Mucosa of stomach (tissue), 1 donor: ENCODE measurements at regions not wholly inside any gene's neighbourhood (a gene's known extent, or its start where the extent isn't known, plus 50 kb on each side); places are given as distances from the start of the nearest gene placed in this dataset.

Source experiments
- H3K27me3 ChIP-seq: one replicate; pipeline ENCODE4 v1.7.0; 2013; ENCODE audit warnings: mild to moderate bottlenecking, low read length; ENCODE audit not compliant: control insufficient read depth, insufficient read depth
- H3K36me3 ChIP-seq: one replicate; pipeline ENCODE4 v1.7.0; 2013; ENCODE audit warnings: low read length; ENCODE audit not compliant: control insufficient read depth, insufficient read depth
- H3K4me1 ChIP-seq: one replicate; pipeline ENCODE4 v1.7.0; 2013; ENCODE audit warnings: mild to moderate bottlenecking, low read length; ENCODE audit not compliant: control insufficient read depth, insufficient read depth
- H3K4me3 ChIP-seq: one replicate; pipeline ENCODE4 v1.7.0; 2013; ENCODE audit warnings: low read length
- H3K9ac ChIP-seq: one replicate; pipeline ENCODE4 v1.7.0; 2013; ENCODE audit warnings: mild to moderate bottlenecking, low read length, moderate library complexity
- H3K9me3 ChIP-seq: one replicate; pipeline ENCODE4 v1.7.0; 2013; ENCODE audit warnings: mild to moderate bottlenecking, low read length, moderate library complexity; ENCODE audit not compliant: control insufficient read depth
- donor health status: Pancreatic carcinoma.

- H3K36me3 ChIP-seq = no peaks in the 10 kb centered on the region
- H3K27me3 ChIP-seq = no peaks in the 10 kb centered on the region
- H3K4me3 ChIP-seq = no peak overlapping the region
- no peak overlapping the region for H3K9ac ChIP-seq
- H3K4me1 ChIP-seq = no peaks in the 10 kb centered on the region
- H3K9me3 ChIP-seq = no peaks in the 10 kb centered on the region
Measured at GRCh38 chr6:23199541-23199940, 630.2 kb downstream of the HDGFL1 start.

GRCh38 chr6:23200946-23201345, 631.6 kb downstream of the HDGFL1 start:
- Histone ChIP-seq H3K36me3 (no peaks in the 10 kb centered on the region), H3K4me1 (no peaks in the 10 kb centered on the region), H3K4me3 (no peak overlapping the region), H3K27me3 (no peaks in the 10 kb centered on the region), H3K9ac (no peak overlapping the region), H3K9me3 (no peaks in the 10 kb centered on the region)

- Histone ChIP-seq H3K4me1 (no peaks in the 10 kb centered on the region), H3K36me3 (no peaks in the 10 kb centered on the region), H3K27me3 (no peaks in the 10 kb centered on the region), H3K9ac (no peak overlapping the region), H3K4me3 (no peak overlapping the region), H3K9me3 (no peaks in the 10 kb centered on the region)
Measured at GRCh38 chr6:23202207-23202606, 632.8 kb downstream of the HDGFL1 start.

GRCh38 chr6:23212398-23212797, 643.0 kb downstream of the HDGFL1 start:
- no peaks in the 10 kb centered on the region for H3K9me3 ChIP-seq
- no peaks in the 10 kb centered on the region for H3K27me3 ChIP-seq
- no peaks in the 10 kb centered on the region for H3K36me3 ChIP-seq
- H3K4me3 ChIP-seq = no peak overlapping the region
- no peak overlapping the region for H3K9ac ChIP-seq
- no peaks in the 10 kb centered on the region for H3K4me1 ChIP-seq

GRCh38 chr6:23213193-23213592, 643.8 kb downstream of the HDGFL1 start:
- Histone ChIP-seq H3K9ac (no peak overlapping the region), H3K9me3 (no peaks in the 10 kb centered on the region), H3K4me3 (no peak overlapping the region), H3K4me1 (no peaks in the 10 kb centered on the region), H3K27me3 (no peaks in the 10 kb centered on the region), H3K36me3 (no peaks in the 10 kb centered on the region)

- H3K4me1 ChIP-seq = no peaks in the 10 kb centered on the region
- H3K36me3 ChIP-seq = no peaks in the 10 kb centered on the region
- H3K4me3 ChIP-seq = no peak overlapping the region
- H3K9me3 ChIP-seq = no peaks in the 10 kb centered on the region
- no peak overlapping the region for H3K9ac ChIP-seq
- H3K27me3 ChIP-seq = no peaks in the 10 kb centered on the region
Measured at GRCh38 chr6:23213651-23214050, 644.3 kb downstream of the HDGFL1 start.

- H3K9me3 ChIP-seq = no peaks in the 10 kb centered on the region
- H3K4me3 ChIP-seq = no peak overlapping the region
- H3K36me3 ChIP-seq = no peaks in the 10 kb centered on the region
- H3K4me1 ChIP-seq = no peaks in the 10 kb centered on the region
- H3K27me3 ChIP-seq = no peaks in the 10 kb centered on the region
- no peak overlapping the region for H3K9ac ChIP-seq
Measured at GRCh38 chr6:23218751-23219150, 649.4 kb downstream of the HDGFL1 start.

- no peaks in the 10 kb centered on the region for H3K36me3 ChIP-seq
- no peaks in the 10 kb centered on the region for H3K27me3 ChIP-seq
- no peak overlapping the region for H3K4me3 ChIP-seq
- no peaks in the 10 kb centered on the region for H3K4me1 ChIP-seq
- H3K9ac ChIP-seq = no peak overlapping the region
- no peaks in the 10 kb centered on the region for H3K9me3 ChIP-seq
Measured at GRCh38 chr6:23222724-23223123, 653.4 kb downstream of the HDGFL1 start.

GRCh38 chr6:23224540-23224939, 655.2 kb downstream of the HDGFL1 start:
- no peaks in the 10 kb centered on the region for H3K36me3 ChIP-seq
- H3K4me1 ChIP-seq = no peaks in the 10 kb centered on the region
- no peaks in the 10 kb centered on the region for H3K9me3 ChIP-seq
- no peaks in the 10 kb centered on the region for H3K27me3 ChIP-seq
- H3K4me3 ChIP-seq = no peak overlapping the region
- no peak overlapping the region for H3K9ac ChIP-seq

- H3K4me3 ChIP-seq = no peak overlapping the region
- no peaks in the 10 kb centered on the region for H3K36me3 ChIP-seq
- no peaks in the 10 kb centered on the region for H3K27me3 ChIP-seq
- no peaks in the 10 kb centered on the region for H3K9me3 ChIP-seq
- no peaks in the 10 kb centered on the region for H3K4me1 ChIP-seq
- no peak overlapping the region for H3K9ac ChIP-seq
Measured at GRCh38 chr6:23228439-23229024, 659.2 kb downstream of the HDGFL1 start.

GRCh38 chr6:23243854-23244253, 674.5 kb downstream of the HDGFL1 start:
- Histone ChIP-seq H3K9ac (no peak overlapping the region), H3K4me3 (no peak overlapping the region), H3K36me3 (no peaks in the 10 kb centered on the region), H3K9me3 (no peaks in the 10 kb centered on the region), H3K27me3 (no peaks in the 10 kb centered on the region), H3K4me1 (no peaks in the 10 kb centered on the region)

- Histone ChIP-seq H3K9me3 (no peaks in the 10 kb centered on the region), H3K36me3 (no peaks in the 10 kb centered on the region), H3K27me3 (no peaks in the 10 kb centered on the region), H3K4me1 (no peaks in the 10 kb centered on the region), H3K4me3 (no peak overlapping the region), H3K9ac (no peak overlapping the region)
Measured at GRCh38 chr6:23244300-23244699, 674.9 kb downstream of the HDGFL1 start.

- H3K9ac ChIP-seq = no peak overlapping the region
- no peak overlapping the region for H3K4me3 ChIP-seq
- H3K4me1 ChIP-seq = no peaks in the 10 kb centered on the region
- no peaks in the 10 kb centered on the region for H3K36me3 ChIP-seq
- no peaks in the 10 kb centered on the region for H3K9me3 ChIP-seq
- no peaks in the 10 kb centered on the region for H3K27me3 ChIP-seq
Measured at GRCh38 chr6:23245572-23245971, 676.2 kb downstream of the HDGFL1 start.
